ENCODE measurements at regions not wholly inside any gene's neighbourhood (a gene's known extent, or its start where the extent isn't known, plus 50 kb on each side); places are given as distances from the start of the nearest gene placed in this dataset.

DNA sequence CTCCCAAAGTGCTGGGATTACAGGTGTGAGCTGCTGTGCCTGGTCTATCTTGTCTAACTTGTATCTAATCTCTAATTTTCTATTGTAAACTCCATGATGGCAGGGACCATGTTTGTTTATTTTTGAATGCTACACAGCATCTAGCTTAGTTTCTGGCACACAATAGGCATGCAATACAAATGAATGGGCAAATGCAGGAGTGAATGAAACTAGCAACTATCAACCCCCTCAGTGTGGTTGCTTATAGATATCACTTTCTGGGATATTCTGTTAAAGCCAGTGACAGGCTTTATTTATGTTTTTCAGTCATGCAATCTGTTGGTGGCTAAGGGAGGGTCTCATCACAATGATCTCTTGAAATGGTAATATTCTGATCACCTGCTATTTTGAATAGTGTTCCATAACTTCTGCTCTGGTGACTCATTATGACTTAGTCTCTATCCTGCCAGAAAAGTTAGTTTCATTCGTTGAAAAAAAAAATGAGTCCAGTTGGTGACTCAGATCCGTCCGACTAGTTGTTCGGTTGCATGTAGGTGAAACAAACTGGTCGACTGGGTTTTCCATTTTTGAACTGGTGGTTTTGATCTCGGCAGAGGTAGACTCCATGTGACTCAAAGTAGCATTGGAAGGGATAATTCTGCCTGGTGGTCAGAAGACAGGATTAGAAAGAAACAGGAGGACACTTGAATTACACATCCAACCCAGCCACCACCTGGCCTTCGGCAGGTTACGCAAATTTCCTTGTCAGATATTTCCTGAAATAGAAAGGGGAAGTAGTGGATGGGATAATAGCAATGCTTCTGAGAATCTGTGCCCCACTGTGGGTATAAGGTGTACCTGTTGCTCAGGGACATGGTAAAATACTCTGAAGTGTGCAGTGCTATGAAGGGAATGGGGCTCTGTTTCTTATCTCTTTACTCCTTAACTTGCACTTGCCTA, 76.8 kb downstream of the GATA3 start:
- no peak for TF ChIP-seq CTCF (IDR thresholded peaks at IDR 0.05; ENCODE audit: insufficient read depth, low read length, poor library complexity, severe bottlenecking)
- TF ChIP-seq EZH2phosphoT487 (conservative IDR thresholded peaks at IDR 0.05; ENCODE audit: low read length): no peak
